CD8-positive, alpha-beta memory T cell (primary cell): ENCODE measurements at regions not wholly inside any gene's neighbourhood (a gene's known extent, or its start where the extent isn't known, plus 50 kb on each side); places are given as distances from the start of the nearest gene placed in this dataset.
"Not testable (repeated sequence)": the region's sequence is repeated elsewhere in the genome, so short reads cannot be mapped to it uniquely, and the experiment has no call there.

Experiments
- CTCF ChIA-PET: fragments of 350-600 bp; sonication (Branson Sonifier 250); formaldehyde crosslinking; loops from one replicate; lab custom pipeline; 2021; ENCODE audit warnings: antibody characterized with exemption; lab: Charles Lee
- POLR2A ChIA-PET: fragments of 350-600 bp; sonication (Branson Sonifier 250); formaldehyde crosslinking; loops from one replicate; lab custom pipeline; 2021; ENCODE audit warnings: antibody characterized with exemption; lab: Charles Lee
- DNase-seq, 5 donors: peaks; one replicate each; pipeline versions ENCODE4 v3.0.0 to v3.0.0-alpha.2; 2020 to 2022; ENCODE audit warnings: mixed read lengths in 1 of 5
- H3K27ac ChIP-seq: one replicate; pipeline ENCODE4 v1.7.0; 2013; ENCODE audit warnings: low read depth, mild to moderate bottlenecking, low read length, moderate library complexity
- H3K27me3 ChIP-seq: 2 replicates; pipeline ENCODE4 v1.7.0; 2013; ENCODE audit warnings: low read length, mild to moderate bottlenecking; ENCODE audit not compliant: insufficient read depth, poor library complexity, severe bottlenecking
- H3K36me3 ChIP-seq: 2 replicates; pipeline ENCODE4 v1.7.0; 2013; ENCODE audit warnings: mild to moderate bottlenecking, low read length, moderate library complexity; ENCODE audit not compliant: insufficient read depth
- H3K4me1 ChIP-seq: 2 replicates; pipeline ENCODE4 v1.7.0; 2013; ENCODE audit warnings: mild to moderate bottlenecking, low read length, moderate library complexity; ENCODE audit not compliant: insufficient read depth
- H3K4me3 ChIP-seq: 2 replicates; pipeline ENCODE4 v1.7.0; 2013; ENCODE audit warnings: mild to moderate bottlenecking, low read length
- H3K9me3 ChIP-seq: 2 replicates; pipeline ENCODE4 v1.7.0; 2013; ENCODE audit warnings: mild to moderate bottlenecking, low read length
- H3K27ac Mint-ChIP-seq, 8 donors: one replicate each; pipeline ENCODE4 v1.8.0; 2020 to 2021; ENCODE audit warnings: mixed read lengths in 8 of 8, mild to moderate bottlenecking in 6 of 8, inconsistent platforms in 3 of 8, moderate library complexity in 3 of 8
- H3K27me3 Mint-ChIP-seq, 2 donors: one replicate each; pipeline ENCODE4 v1.8.0; 2020 to 2021; ENCODE audit warnings: mixed read lengths in 2 of 2, mild to moderate bottlenecking in 1 of 2, moderate library complexity in 1 of 2
- H3K36me3 Mint-ChIP-seq, 3 donors: one replicate each; pipeline ENCODE4 v1.8.0; 2020 to 2021; ENCODE audit warnings: mixed read lengths in 3 of 3, inconsistent platforms in 1 of 3, mild to moderate bottlenecking in 1 of 3
- H3K4me1 Mint-ChIP-seq, 3 donors: one replicate each; pipeline ENCODE4 v1.8.0; 2020 to 2021; ENCODE audit warnings: mixed read lengths in 3 of 3, inconsistent platforms in 1 of 3, mild to moderate bottlenecking in 1 of 3
- H3K4me3 Mint-ChIP-seq, 7 donors: one replicate each; pipeline ENCODE4 v1.8.0; 2020 to 2021; ENCODE audit warnings: mixed read lengths in 7 of 7, mild to moderate bottlenecking in 6 of 7, moderate library complexity in 4 of 7, inconsistent platforms in 2 of 7
- H3K9me3 Mint-ChIP-seq, 5 donors: one replicate each; pipeline ENCODE4 v1.8.0; 2020 to 2022; ENCODE audit warnings: mixed read lengths in 5 of 5, mild to moderate bottlenecking in 3 of 5, moderate library complexity in 2 of 5, inconsistent platforms in 1 of 5

- H3K27me3 ChIP-seq = no peaks in the 10 kb centered on the region
- ChIA-PET CTCF (no interaction called here), POLR2A (no interaction called here)
- H3K9me3 ChIP-seq = no peaks in the 10 kb centered on the region
- H3K36me3 ChIP-seq = no peaks in the 10 kb centered on the region
- no peak overlapping the region for H3K4me3 Mint-ChIP-seq
- no peak overlapping the region for H3K27ac Mint-ChIP-seq
- no peaks in the 10 kb centered on the region for H3K4me1 ChIP-seq
- H3K4me3 ChIP-seq = no peak overlapping the region
- H3K27me3 Mint-ChIP-seq = peaks cover 25 to 79% of the 10 kb centered on the region in 2 donors
- H3K27ac ChIP-seq = no peak overlapping the region
- no peaks in the 10 kb centered on the region for H3K4me1 Mint-ChIP-seq
- peaks cover 0 to 5% (median 0%) of the 10 kb centered on the region in 5 donors for H3K9me3 Mint-ChIP-seq
- DNase-seq = no peak
- H3K36me3 Mint-ChIP-seq = no peaks in the 10 kb centered on the region
Observed at GRCh38 chr2:175293195-175293594, 111.7 kb upstream of the ATP5MC3 start.

DNA sequence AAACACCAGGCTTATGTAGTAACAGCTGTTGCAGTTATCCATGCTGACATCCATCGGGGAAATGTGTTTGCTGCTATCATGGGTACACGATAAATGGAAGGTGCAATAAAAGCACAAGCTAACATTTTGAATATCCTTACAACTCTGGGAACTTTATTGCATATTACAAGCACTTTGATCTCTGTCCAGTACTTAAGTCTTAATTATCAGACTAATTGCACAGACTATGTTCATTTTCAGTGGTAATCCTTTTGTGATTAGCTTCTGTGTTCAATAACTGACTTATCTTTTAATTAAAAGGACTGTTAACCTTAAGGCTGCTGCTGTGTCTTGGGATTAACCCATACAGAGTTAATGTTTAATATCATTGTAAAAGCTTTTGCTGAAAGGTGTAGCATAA is 101.4 kb upstream of the ATP5MC3 start:
- Histone ChIP-seq H3K27ac (no peak overlapping the region), H3K27me3 (no peaks in the 10 kb centered on the region), H3K4me1 (no peaks in the 10 kb centered on the region), H3K9me3 (no peaks in the 10 kb centered on the region), H3K36me3 (no peaks in the 10 kb centered on the region), H3K4me3 (no peak overlapping the region)
- ChIA-PET POLR2A (no interaction called here), CTCF (no interaction called here)
- Mint-ChIP-seq H3K9me3 (no peaks in the 10 kb centered on the region), H3K27me3 (peaks cover 8 to 9% of the 10 kb centered on the region in 2 donors), H3K36me3 (no peaks in the 10 kb centered on the region), H3K4me1 (no peaks in the 10 kb centered on the region), H3K4me3 (no peak overlapping the region), H3K27ac (no peak overlapping the region)
- DNase-seq = no peak

DNA sequence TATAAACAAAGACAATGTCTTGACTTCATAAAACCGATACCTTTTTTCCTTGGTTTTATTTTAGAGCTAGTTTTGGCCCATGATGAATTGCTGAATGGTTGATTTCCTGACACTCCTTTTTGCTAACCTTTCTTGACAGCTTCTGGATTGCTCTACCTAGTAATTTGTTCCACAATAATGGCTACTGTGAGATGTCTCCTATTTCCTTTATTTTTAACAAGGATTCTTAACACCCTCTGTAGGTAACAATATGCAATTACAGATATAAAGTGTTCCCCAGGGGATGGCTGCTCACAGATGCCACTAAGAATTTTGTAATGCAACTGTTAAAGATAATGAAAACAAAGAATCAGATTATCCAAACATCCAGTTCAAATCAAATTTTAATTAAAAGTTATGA is 100.8 kb upstream of the ATP5MC3 start:
- POLR2A ChIA-PET = no interaction called here
- Mint-ChIP-seq H3K4me1 (no peaks in the 10 kb centered on the region), H3K27ac (no peak overlapping the region), H3K9me3 (no peaks in the 10 kb centered on the region), H3K27me3 (peaks cover 8 to 9% of the 10 kb centered on the region in 2 donors), H3K4me3 (no peak overlapping the region), H3K36me3 (no peaks in the 10 kb centered on the region)
- Histone ChIP-seq H3K27me3 (no peaks in the 10 kb centered on the region), H3K36me3 (no peaks in the 10 kb centered on the region), H3K9me3 (no peaks in the 10 kb centered on the region), H3K4me3 (no peak overlapping the region), H3K4me1 (no peaks in the 10 kb centered on the region), H3K27ac (no peak overlapping the region)
- CTCF ChIA-PET = interaction anchor here (1.4 kb wide), 1 partner anchor 177 kb away, joined by 7 read pairs; no protein-coding TSS in a partner anchor
- DNase-seq = peak in 1 of 5 donors; percentile 2

DNA sequence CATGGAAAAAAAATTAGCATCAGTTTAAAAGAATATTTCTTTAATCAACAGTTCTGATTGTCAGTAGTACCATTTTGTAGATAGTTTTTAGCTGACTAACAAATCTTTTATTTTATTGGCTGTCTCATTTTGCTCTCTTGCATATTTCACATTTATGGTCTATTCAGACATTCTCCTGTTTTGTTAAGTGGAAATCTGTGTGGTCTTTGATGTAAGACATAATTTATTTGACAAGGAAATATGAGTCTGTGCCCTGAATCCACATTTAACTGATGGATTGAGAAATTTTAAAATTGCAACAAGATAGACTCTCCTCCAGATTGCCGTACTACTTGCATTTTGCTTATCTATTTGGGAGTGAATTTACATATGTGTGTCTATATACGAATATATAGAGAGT is 96.3 kb upstream of the ATP5MC3 start:
- DNase-seq = no peak
- H3K36me3 Mint-ChIP-seq = no peaks in the 10 kb centered on the region
- peaks cover 3 to 4% of the 10 kb centered on the region in 2 donors for H3K27me3 Mint-ChIP-seq
- H3K36me3 ChIP-seq = no peaks in the 10 kb centered on the region
- CTCF ChIA-PET = no interaction called here
- no peaks in the 10 kb centered on the region for H3K9me3 Mint-ChIP-seq
- no peak overlapping the region for H3K4me3 Mint-ChIP-seq
- POLR2A ChIA-PET = no interaction called here
- no peaks in the 10 kb centered on the region for H3K4me1 ChIP-seq
- H3K4me3 ChIP-seq = no peak overlapping the region
- no peaks in the 10 kb centered on the region for H3K9me3 ChIP-seq
- no peak overlapping the region for H3K27ac Mint-ChIP-seq
- H3K27me3 ChIP-seq = no peaks in the 10 kb centered on the region
- no peak overlapping the region for H3K27ac ChIP-seq
- H3K4me1 Mint-ChIP-seq = no peaks in the 10 kb centered on the region

DNA sequence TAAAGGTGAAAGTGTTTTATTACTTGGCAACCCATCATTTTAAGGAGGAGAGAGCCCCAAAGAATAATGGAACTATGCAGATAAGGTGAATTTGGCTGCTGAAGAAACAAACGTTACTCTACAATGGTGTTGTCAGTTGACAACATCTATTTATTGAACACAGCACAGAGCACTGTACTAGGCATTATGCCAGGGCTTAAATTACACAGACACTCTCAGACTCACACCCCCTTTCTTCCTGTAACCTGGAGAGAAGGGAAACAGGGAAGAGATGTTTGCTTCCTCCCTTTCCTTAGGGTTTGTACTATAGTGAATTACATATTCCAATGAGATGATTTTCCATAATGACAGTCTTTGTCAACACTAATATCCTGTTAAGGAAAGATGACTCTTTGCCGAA is 94.0 kb upstream of the ATP5MC3 start:
- H3K9me3 Mint-ChIP-seq = no peaks in the 10 kb centered on the region
- CTCF ChIA-PET = no interaction called here
- H3K27ac Mint-ChIP-seq = no peak overlapping the region

DNA sequence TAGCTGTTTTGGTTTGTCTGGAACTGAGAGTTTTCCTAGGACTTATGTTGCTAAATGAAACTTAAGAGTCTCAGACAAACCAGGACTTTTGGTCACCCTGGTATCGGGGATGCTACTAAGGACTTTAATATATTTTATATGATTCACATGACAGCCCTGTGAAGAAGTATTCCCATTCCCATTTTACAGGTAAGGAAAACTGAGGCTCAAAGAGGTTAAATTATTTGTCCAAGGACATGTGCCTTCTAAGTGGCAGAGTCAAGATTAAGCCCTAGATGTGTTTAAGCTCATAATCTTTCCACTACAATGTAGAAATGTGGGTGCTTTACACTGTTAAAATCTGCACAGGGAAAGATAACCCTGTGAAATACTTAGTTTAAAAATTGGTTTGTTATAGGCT is 77.7 kb upstream of the ATP5MC3 start:
- no peak overlapping the region for H3K27ac Mint-ChIP-seq
- ChIA-PET POLR2A (no interaction called here), CTCF (no interaction called here)
- Histone ChIP-seq H3K27ac (no peak overlapping the region), H3K36me3 (no peaks in the 10 kb centered on the region), H3K27me3 (no peaks in the 10 kb centered on the region), H3K4me3 (no peak overlapping the region), H3K9me3 (no peaks in the 10 kb centered on the region), H3K4me1 (no peaks in the 10 kb centered on the region)
- H3K9me3 Mint-ChIP-seq = peaks cover 0 to 2% (median 0%) of the 10 kb centered on the region in 5 donors
- H3K27me3 Mint-ChIP-seq = peaks cover 10 to 44% of the 10 kb centered on the region in 2 donors
- H3K36me3 Mint-ChIP-seq = no peaks in the 10 kb centered on the region
- DNase-seq = no peak
- H3K4me1 Mint-ChIP-seq = no peaks in the 10 kb centered on the region
- no peak overlapping the region for H3K4me3 Mint-ChIP-seq

More for the DNA sequence above, 94.0 kb upstream of the ATP5MC3 start:
- no peak for DNase-seq
- POLR2A ChIA-PET = no interaction called here
- H3K4me1 Mint-ChIP-seq = no peaks in the 10 kb centered on the region
- H3K4me3 Mint-ChIP-seq = no peak overlapping the region
- Histone ChIP-seq H3K9me3 (no peaks in the 10 kb centered on the region), H3K27ac (no peak overlapping the region), H3K4me1 (no peaks in the 10 kb centered on the region), H3K27me3 (no peaks in the 10 kb centered on the region), H3K36me3 (no peaks in the 10 kb centered on the region), H3K4me3 (no peak overlapping the region)
- no peaks in the 10 kb centered on the region for H3K36me3 Mint-ChIP-seq
- peaks cover 6 to 22% of the 10 kb centered on the region in 2 donors for H3K27me3 Mint-ChIP-seq

DNA sequence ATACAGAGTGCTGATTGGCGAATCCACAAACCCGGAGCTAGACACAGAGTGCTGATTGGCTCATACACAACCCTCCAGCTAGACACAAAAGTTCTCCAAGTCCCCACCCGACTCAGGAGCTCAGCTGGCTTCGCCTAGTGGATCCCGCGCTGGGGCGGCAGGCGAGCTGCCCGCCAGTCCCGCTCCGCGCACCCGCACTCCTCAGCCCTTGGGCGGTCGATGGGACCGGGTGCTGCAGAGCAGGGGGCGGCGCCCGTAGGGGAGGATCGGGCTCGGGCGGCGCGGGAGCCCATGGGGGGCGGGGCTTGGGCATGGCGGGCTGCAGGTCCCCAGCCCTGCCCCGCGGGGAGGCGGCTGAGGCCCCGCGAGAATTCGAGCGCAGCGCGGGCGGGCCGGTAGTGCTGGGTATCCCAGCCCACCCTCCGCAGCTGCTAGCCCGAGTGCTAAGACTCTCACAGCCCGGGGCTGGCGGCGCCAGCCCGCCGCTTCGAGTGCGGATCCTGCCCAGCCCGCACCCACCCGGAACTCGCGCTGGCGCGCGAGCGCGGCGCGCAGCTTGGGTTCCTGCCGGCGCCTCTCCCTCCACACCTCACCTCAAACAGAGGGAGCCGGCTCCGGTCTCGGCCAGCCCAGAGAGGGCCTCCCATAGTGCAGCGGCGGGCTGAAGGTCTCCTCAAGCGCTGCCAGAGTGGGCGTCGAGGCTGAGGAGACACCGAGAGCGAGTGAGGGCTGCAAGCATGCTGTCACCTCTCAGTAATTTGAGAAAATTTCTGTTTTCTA is 75.5 kb upstream of the ATP5MC3 start:
- DNase-seq = peak in 2 of 5 donors; percentile 1 to 45
- Mint-ChIP-seq H3K9me3 (peaks cover 0 to 2% (median 0%) of the 10 kb centered on the region in 5 donors), H3K4me3 (no peak overlapping the region), H3K27ac (no peak overlapping the region), H3K36me3 (no peaks in the 10 kb centered on the region), H3K4me1 (no peaks in the 10 kb centered on the region), H3K27me3 (peaks cover 10 to 60% of the 10 kb centered on the region in 2 donors)
- POLR2A ChIA-PET = no interaction called here
- Histone ChIP-seq H3K9me3 (no peaks in the 10 kb centered on the region), H3K4me1 (no peaks in the 10 kb centered on the region), H3K4me3 (no peak overlapping the region), H3K27ac (no peak overlapping the region), H3K36me3 (no peaks in the 10 kb centered on the region), H3K27me3 (no peaks in the 10 kb centered on the region)
- CTCF ChIA-PET = no interaction called here

DNA sequence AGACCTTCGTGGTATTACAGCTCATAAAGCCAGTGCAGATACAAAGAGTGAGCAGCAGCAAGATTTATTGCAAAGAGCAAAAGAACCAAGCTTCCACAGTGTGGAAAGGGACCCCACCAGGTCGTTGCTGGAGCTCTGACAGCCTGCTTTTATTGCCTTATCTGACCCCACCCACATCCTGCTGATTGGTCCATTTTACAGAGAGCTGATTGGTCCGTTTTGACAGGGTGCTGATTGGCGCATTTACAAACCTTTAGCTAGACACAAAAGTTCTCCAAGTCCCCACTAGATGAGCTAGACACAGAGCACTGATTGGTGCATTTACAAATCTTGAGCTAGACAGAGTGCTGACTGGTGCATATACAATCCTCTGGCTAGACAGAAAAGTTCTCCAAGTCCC is 74.9 kb upstream of the ATP5MC3 start:
- DNase-seq, POLR2A ChIA-PET, H3K4me1 ChIP-seq, H3K4me3 ChIP-seq, H3K9me3 ChIP-seq, H3K9me3 Mint-ChIP-seq, H3K36me3 ChIP-seq, H3K27ac ChIP-seq, H3K4me3 Mint-ChIP-seq, H3K4me1 Mint-ChIP-seq, H3K27me3 ChIP-seq, H3K36me3 Mint-ChIP-seq, CTCF ChIA-PET: not testable (repeated sequence)
- Mint-ChIP-seq H3K27me3 (peaks cover 10 to 59% of the 10 kb centered on the region in 2 donors), H3K27ac (peak overlapping the region in 2 of 8 donors; percentile 26 to 51)
